Right lobe of liver (tissue), 4 donors: ENCODE measurements at regions not wholly inside any gene's neighbourhood (a gene's known extent, or its start where the extent isn't known, plus 50 kb on each side); places are given as distances from the start of the nearest gene placed in this dataset.

ENCODE experiments used
- CTCF ChIP-seq, 4 donors: fragments of 200-600 bp in 3 of 4; fragments of 450-650 bp in 1 of 4; IDR thresholded peaks; one replicate each; pipeline versions ENCODE4 v1.5.1 to v1.8.0; 2016 to 2022; ENCODE audit warnings: antibody characterized with exemption in 4 of 4, mild to moderate bottlenecking in 2 of 4
- POLR2A ChIP-seq: fragments of 450-650 bp; IDR thresholded peaks from one replicate; pipeline ENCODE4 v1.6.1; 2017; ENCODE audit warnings: antibody characterized with exemption, mild to moderate bottlenecking
- donor health status: DM: no; HTN: no; CAD: no.
- donor health status: DM: no; HTN: no; CAD: no.
- donor health status: DM: no; HTN: yes; CAD: no.

GRCh38 chr3:189424922-189425321 lies 206.3 kb upstream of the TP63 start:
- TF ChIP-seq CTCF (IDR thresholded peaks at IDR 0.05): no peak
- TF ChIP-seq POLR2A: no peak
